ENCODE measurements at regions not wholly inside any gene's neighbourhood (a gene's known extent, or its start where the extent isn't known, plus 50 kb on each side); places are given as distances from the start of the nearest gene placed in this dataset.

GRCh38 chr3:171956705-171957104, 82.7 kb upstream of the FNDC3B start:
- TF ChIP-seq RARB (CRISPR knock-in tag; IDR thresholded peaks at IDR 0.05): no peak
- TF ChIP-seq CSRNP3 (CRISPR knock-in tag; IDR thresholded peaks at IDR 0.05): no peak
- no peak for TF ChIP-seq GLIS3 (CRISPR knock-in tag; IDR thresholded peaks at IDR 0.05)
- no peak for TF ChIP-seq ZNF8 (CRISPR knock-in tag; IDR thresholded peaks at IDR 0.05)
- no peak for TF ChIP-seq POU6F1 (CRISPR knock-in tag; IDR thresholded peaks at IDR 0.05; ENCODE audit: borderline replicate concordance, low read depth)
- no peak for TF ChIP-seq ZNF70 (CRISPR knock-in tag; IDR thresholded peaks at IDR 0.05)
- no peak for TF ChIP-seq ZFP3 (CRISPR knock-in tag; IDR thresholded peaks at IDR 0.05)
- no peak for TF ChIP-seq ARNTL (CRISPR knock-in tag; IDR thresholded peaks at IDR 0.05; ENCODE audit: borderline replicate concordance, low read depth)
- no peak for TF ChIP-seq OSR1 (CRISPR knock-in tag; IDR thresholded peaks at IDR 0.05)
- no peak for TF ChIP-seq ISL1 (CRISPR knock-in tag; IDR thresholded peaks at IDR 0.05)
- TF ChIP-seq PATZ1 (CRISPR knock-in tag; IDR thresholded peaks at IDR 0.05; ENCODE audit: borderline replicate concordance): no peak
- no peak for TF ChIP-seq CREB5 (CRISPR knock-in tag; IDR thresholded peaks at IDR 0.05; ENCODE audit: low read depth)
- no peak for TF ChIP-seq TCF4 (CRISPR knock-in tag; IDR thresholded peaks at IDR 0.05; ENCODE audit: borderline replicate concordance)
- no peak for TF ChIP-seq SNAI2 (CRISPR knock-in tag; IDR thresholded peaks at IDR 0.05)
